A673 (cell line): ENCODE measurements at regions not wholly inside any gene's neighbourhood (a gene's known extent, or its start where the extent isn't known, plus 50 kb on each side); places are given as distances from the start of the nearest gene placed in this dataset.

Source experiments
- BruUV-seq: library from RNA; stranded (reverse); fragments of 400-500 nt; replicated peaks from 2 replicates; lab custom pipeline; 2021; lab: Mats Ljungman, UMichigan
- CTCF ChIA-PET: fragments of 300-600 bp; sonication (Branson Sonifier 250); formaldehyde crosslinking; loops from one replicate; lab custom pipeline; 2022; ENCODE audit warnings: antibody characterized with exemption; lab: Charles Lee
- POLR2A ChIA-PET: fragments of 300-600 bp; sonication (Branson Sonifier 250); formaldehyde crosslinking; loops from one replicate; lab custom pipeline; 2022; ENCODE audit warnings: antibody characterized with exemption; ENCODE audit not compliant: low non-redundant PET; lab: Charles Lee
- DNase-seq: peaks from one replicate; pipeline ENCODE4 v3.0.0-alpha.2; 2015; ENCODE audit warnings: low spot score
- H3K27ac ChIP-seq: fragments of 200-600 bp; sonication (generic); 2 replicates; pipeline ENCODE4 v1.5.1; 2016; ENCODE audit warnings: mixed run types, low read depth, mild to moderate bottlenecking, mixed read lengths, antibody characterized with exemption, low read length; ENCODE audit not compliant: poor library complexity, severe bottlenecking
- H3K27me3 ChIP-seq: fragments of 200-600 bp; sonication (generic); replicated peaks from 2 replicates; pipeline ENCODE4 v1.6.1; 2017; ENCODE audit warnings: mixed run types, low read depth, mild to moderate bottlenecking, mixed read lengths, antibody characterized with exemption, low read length; ENCODE audit not compliant: insufficient read depth, poor library complexity
- H3K36me3 ChIP-seq: fragments of 200-600 bp; sonication (generic); 2 replicates; pipeline ENCODE4 v1.6.1; 2016; ENCODE audit warnings: mixed run types, mild to moderate bottlenecking, mixed read lengths, antibody characterized with exemption, low read length; ENCODE audit not compliant: insufficient read depth, poor library complexity, severe bottlenecking
- H3K4me1 ChIP-seq: fragments of 200-600 bp; sonication (generic); 2 replicates; pipeline ENCODE4 v1.6.1; 2017; ENCODE audit warnings: mixed run types, mild to moderate bottlenecking, mixed read lengths, antibody characterized with exemption, low read length; ENCODE audit not compliant: insufficient read depth, poor library complexity, severe bottlenecking
- H3K4me3 ChIP-seq: fragments of 200-600 bp; sonication (generic); 2 replicates; pipeline ENCODE4 v1.5.1; 2016; ENCODE audit warnings: low read depth, mixed run types, mild to moderate bottlenecking, mixed read lengths, low read length; ENCODE audit not compliant: poor library complexity, severe bottlenecking
- H3K9me3 ChIP-seq: fragments of 200-600 bp; sonication (generic); 2 replicates; pipeline ENCODE4 v1.6.1; 2016; ENCODE audit warnings: mixed run types, low read depth, mild to moderate bottlenecking, mixed read lengths, antibody characterized with exemption, low read length; ENCODE audit not compliant: poor library complexity, severe bottlenecking
- CTCF ChIP-seq: fragments of 300-800, 200-600 bp; sonication (generic); conservative IDR thresholded peaks from 2 replicates; pipeline ENCODE4 v1.5.1; 2017; ENCODE audit warnings: low read depth, mild to moderate bottlenecking, antibody characterized with exemption, low read length, moderate library complexity, mixed read lengths
- EZH2 ChIP-seq: fragments of 200-600 bp; sonication (generic); IDR thresholded peaks from 2 replicates; pipeline ENCODE4 v1.6.1; 2017; ENCODE audit warnings: borderline replicate concordance, low read depth, mild to moderate bottlenecking, mixed read lengths, antibody characterized with exemption, low read length; ENCODE audit not compliant: poor library complexity, severe bottlenecking
- intact Hi-C: fragments of 100-400 bp; cut with micrococcal nuclease; formaldehyde crosslinking; loops from one replicate; pipeline ENCODE4 v1.10.0; 2022; ENCODE audit not compliant: unreplicated experiment

DNA sequence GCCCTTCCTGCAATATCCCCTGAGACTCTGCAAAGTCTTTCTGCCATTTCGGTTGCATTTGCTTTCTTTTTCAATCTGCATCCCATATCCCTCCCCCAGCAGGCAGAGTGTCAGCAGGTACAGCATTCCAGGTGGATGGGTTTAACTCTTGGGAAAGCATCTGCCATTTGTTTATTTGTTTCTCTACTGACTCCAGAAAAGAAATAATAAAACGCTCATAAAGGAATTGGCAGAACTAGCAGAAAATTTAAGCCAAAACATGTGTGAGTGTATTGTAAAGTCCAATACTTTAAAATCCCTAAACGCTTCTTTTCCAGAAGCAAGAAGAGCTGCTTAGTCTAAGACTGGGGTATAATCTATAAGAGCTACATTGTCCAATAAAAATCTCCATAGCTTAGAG is 393.8 kb downstream of the TNS3 start:
- POLR2A ChIA-PET = no interaction called here
- Histone ChIP-seq H3K27me3 (peaks cover 27% of the 10 kb centered on the region), H3K9me3 (no peaks in the 10 kb centered on the region), H3K4me3 (no peak overlapping the region), H3K36me3 (no peaks in the 10 kb centered on the region), H3K27ac (no peak overlapping the region), H3K4me1 (no peaks in the 10 kb centered on the region)
- intact Hi-C loops = no loop called here
- no peak for DNase-seq
- BruUV-seq = no TSS peak
- no peak for TF ChIP-seq CTCF
- TF ChIP-seq EZH2 = no peak
- CTCF ChIA-PET = interaction anchor here (0.6 kb wide), 1 partner anchor 400 kb away, joined by 10 read pairs; no protein-coding TSS in a partner anchor

DNA sequence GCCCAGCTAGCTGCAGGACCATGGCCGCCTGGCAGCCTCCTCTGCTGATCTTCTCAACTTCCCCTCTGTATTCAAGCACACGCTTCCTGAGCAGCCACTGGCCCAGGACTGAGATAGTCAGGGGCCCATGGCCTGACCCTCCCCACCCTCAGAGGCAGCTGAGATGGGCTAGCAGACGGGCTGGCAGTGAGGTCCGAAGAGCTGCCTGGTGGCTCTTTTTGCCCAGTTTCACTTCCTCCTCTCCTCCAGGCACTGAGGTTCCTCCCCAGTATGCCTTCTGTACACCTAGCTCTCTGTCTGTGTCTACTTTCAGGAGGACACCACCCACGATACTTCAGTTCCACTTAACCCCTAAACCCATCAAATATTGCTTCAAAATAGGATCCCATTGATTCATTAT is 395.6 kb downstream of the TNS3 start:
- ChIA-PET CTCF (no interaction called here), POLR2A (no interaction called here)
- H3K27ac ChIP-seq = no peak overlapping the region
- intact Hi-C loops = no loop called here
- peaks cover 27% of the 10 kb centered on the region for H3K27me3 ChIP-seq
- no peaks in the 10 kb centered on the region for H3K36me3 ChIP-seq
- DNase-seq = no peak
- H3K4me1 ChIP-seq = no peaks in the 10 kb centered on the region
- H3K4me3 ChIP-seq = no peak overlapping the region
- no TSS peak for BruUV-seq
- H3K9me3 ChIP-seq = no peaks in the 10 kb centered on the region
- TF ChIP-seq EZH2 (no peak), CTCF (no peak)

GRCh38 chr7:47185839-47186238 is 396.1 kb downstream of the TNS3 start:
- BruUV-seq = no TSS peak
- no peak overlapping the region for H3K27ac ChIP-seq
- H3K36me3 ChIP-seq = no peaks in the 10 kb centered on the region
- H3K9me3 ChIP-seq = no peaks in the 10 kb centered on the region
- TF ChIP-seq EZH2 = no peak
- TF ChIP-seq CTCF = no peak
- ChIA-PET POLR2A (interaction anchor here (0.6 kb wide), 1 partner anchor 1729 kb away, joined by 6 read pairs; no protein-coding TSS in a partner anchor), CTCF (no interaction called here)
- peaks cover 25% of the 10 kb centered on the region for H3K27me3 ChIP-seq
- no peak overlapping the region for H3K4me3 ChIP-seq
- intact Hi-C loops = no loop called here
- no peaks in the 10 kb centered on the region for H3K4me1 ChIP-seq
- DNase-seq = no peak
